GM23248 (cell line): ENCODE measurements at regions not wholly inside any gene's neighbourhood (a gene's known extent, or its start where the extent isn't known, plus 50 kb on each side); places are given as distances from the start of the nearest gene placed in this dataset.

Experiments used
- DNase-seq: peaks from one replicate; pipeline ENCODE4 v3.0.0-alpha.2; 2015
- H2AFZ ChIP-seq: fragments of 200-600 bp; sonication (generic); 2 replicates; pipeline ENCODE4 v1.6.1; 2016; ENCODE audit warnings: antibody characterized with exemption
- H3F3A ChIP-seq: fragments of 200-600 bp; sonication (generic); 2 replicates; pipeline ENCODE4 v1.6.1; 2016; ENCODE audit warnings: mild to moderate bottlenecking, antibody characterized with exemption, mixed run types; ENCODE audit not compliant: insufficient read depth
- H3K27ac ChIP-seq: fragments of 200-600 bp; sonication (generic); 2 replicates; pipeline ENCODE4 v1.5.1; 2016; ENCODE audit warnings: mild to moderate bottlenecking
- H3K27me3 ChIP-seq: fragments of 200-600 bp; sonication (generic); replicated peaks from 2 replicates; pipeline ENCODE4 v1.6.1; 2016; ENCODE audit warnings: mild to moderate bottlenecking; ENCODE audit not compliant: insufficient read depth
- H3K36me3 ChIP-seq: fragments of 200-600 bp; sonication (generic); 2 replicates; pipeline ENCODE4 v1.6.1; 2016; ENCODE audit warnings: low read depth, mild to moderate bottlenecking
- H3K4me1 ChIP-seq: fragments of 200-600 bp; sonication (generic); 2 replicates; pipeline ENCODE4 v1.6.1; 2016; ENCODE audit warnings: mild to moderate bottlenecking; ENCODE audit not compliant: insufficient read depth
- H3K4me2 ChIP-seq: fragments of 200-600 bp; sonication (generic); one replicate; pipeline ENCODE4 v1.6.1; 2016; ENCODE audit warnings: mild to moderate bottlenecking; ENCODE audit not compliant: unreplicated experiment
- H3K4me3 ChIP-seq: fragments of 200-600 bp; sonication (generic); 2 replicates; pipeline ENCODE4 v1.5.1; 2016; ENCODE audit warnings: mild to moderate bottlenecking
- H3K79me2 ChIP-seq: fragments of 200-600 bp; sonication (generic); 2 replicates; pipeline ENCODE4 v1.6.1; 2016; ENCODE audit warnings: mild to moderate bottlenecking; ENCODE audit not compliant: insufficient read depth
- H3K9ac ChIP-seq: fragments of 200-600 bp; sonication (generic); 2 replicates; pipeline ENCODE4 v1.6.1; 2016; ENCODE audit warnings: mild to moderate bottlenecking
- H3K9me2 ChIP-seq: fragments of 200-600 bp; sonication (generic); 2 replicates; pipeline ENCODE4 v1.6.1; 2016; ENCODE audit warnings: mixed run types, mild to moderate bottlenecking, moderate library complexity; ENCODE audit not compliant: insufficient read depth
- H3K9me3 ChIP-seq: fragments of 200-600 bp; sonication (generic); one replicate; pipeline ENCODE4 v1.6.1; 2017; ENCODE audit warnings: low read depth
- H4K20me1 ChIP-seq: fragments of 200-600 bp; sonication (generic); 2 replicates; pipeline ENCODE4 v1.6.0; 2016; ENCODE audit not compliant: insufficient read depth
- EZH2 ChIP-seq: fragments of 200-600 bp; sonication (generic); IDR thresholded peaks from 2 replicates; pipeline ENCODE4 v1.6.1; 2018; ENCODE audit warnings: antibody characterized with exemption, mild to moderate bottlenecking; ENCODE audit not compliant: insufficient read depth, poor library complexity, severe bottlenecking
- EZH2phosphoT487 ChIP-seq: fragments of 200-600 bp; sonication (generic); IDR thresholded peaks from 2 replicates; pipeline ENCODE4 v1.6.1; 2018; ENCODE audit warnings: antibody characterized with exemption, moderate library complexity, mild to moderate bottlenecking, low read depth; ENCODE audit not compliant: insufficient read depth
- WGBS, 2 experiments: methylation state at CpG; one replicate each; pipeline ENCODE4 v1.1.6; 2015 to 2017; ENCODE audit warnings: low lambda C conversion rate in 2 of 2, low coverage in 1 of 2; ENCODE audit errors: missing lambda C conversion rate in 2 of 2; 5-methylcytosine and 5-hydroxymethylcytosine counted together
- in situ Hi-C: fragments of 300-500 bp; cut with MboI; formaldehyde crosslinking; loops from 2 replicates; pipeline ENCODE4 v1.15.0; 2020

DNA sequence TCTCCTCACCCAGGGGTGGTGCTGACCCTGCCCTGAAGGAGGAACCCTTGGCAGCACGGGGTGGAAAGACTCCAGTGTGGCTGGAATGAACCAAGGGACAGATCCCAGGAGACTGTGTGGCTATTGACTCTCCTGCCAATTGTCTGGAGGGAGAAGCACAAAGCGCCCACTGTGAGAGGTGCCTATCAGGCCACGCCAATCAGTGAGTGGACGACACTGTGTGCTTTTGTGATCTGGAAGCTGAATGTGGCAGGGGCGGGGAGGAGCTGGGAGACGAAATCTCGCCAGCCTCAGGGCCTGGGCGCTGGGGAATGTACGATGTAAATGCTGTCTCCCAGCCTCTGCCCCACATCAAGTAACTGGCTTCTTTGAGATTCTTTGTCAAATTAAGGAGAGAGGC is 167.1 kb downstream of the ZBTB18 start:
- Histone ChIP-seq H4K20me1 (no peaks in the 10 kb centered on the region), H2AFZ (no peak overlapping the region), H3F3A (no peaks in the 10 kb centered on the region), H3K36me3 (no peaks in the 10 kb centered on the region), H3K79me2 (no peaks in the 10 kb centered on the region), H3K9ac (no peak overlapping the region), H3K4me3 (no peak overlapping the region), H3K27ac (no peak overlapping the region), H3K4me1 (no peaks in the 10 kb centered on the region), H3K9me3 (no peaks in the 10 kb centered on the region), H3K9me2 (no peaks in the 10 kb centered on the region), H3K4me2 (no peak overlapping the region), H3K27me3 (peaks cover 4% of the 10 kb centered on the region; the same call in 1 of the 2 replicates)
- in situ Hi-C loops = no loop called here
- WGBS, 2 experiments = 78 to 79% methylated on average over 9 of the region's 9 CpGs
- no peak for TF ChIP-seq EZH2phosphoT487
- no peak for TF ChIP-seq EZH2
- DNase-seq = no peak

DNA sequence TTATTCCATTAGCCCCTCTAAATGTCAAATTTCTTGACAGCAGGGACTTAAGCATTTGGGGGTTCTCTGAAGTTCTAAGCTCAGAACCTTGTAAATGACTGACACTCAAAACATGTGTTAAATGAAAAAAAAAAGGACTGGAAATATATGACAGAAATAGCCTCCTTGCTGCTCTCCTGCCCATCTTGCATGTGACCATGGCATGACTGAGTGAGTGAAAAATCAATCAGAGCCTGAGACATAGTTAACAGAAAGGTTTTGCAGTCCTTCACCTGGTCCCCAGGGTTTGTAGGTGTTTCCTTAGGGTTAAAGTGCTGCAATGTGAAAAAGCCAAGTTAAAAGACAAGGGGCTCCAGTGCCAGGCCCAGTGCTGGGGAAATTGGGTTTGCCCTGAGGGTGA is 168.1 kb downstream of the ZBTB18 start:
- H3K27ac ChIP-seq = no peak overlapping the region
- H3K4me2 ChIP-seq = no peak overlapping the region

DNA sequence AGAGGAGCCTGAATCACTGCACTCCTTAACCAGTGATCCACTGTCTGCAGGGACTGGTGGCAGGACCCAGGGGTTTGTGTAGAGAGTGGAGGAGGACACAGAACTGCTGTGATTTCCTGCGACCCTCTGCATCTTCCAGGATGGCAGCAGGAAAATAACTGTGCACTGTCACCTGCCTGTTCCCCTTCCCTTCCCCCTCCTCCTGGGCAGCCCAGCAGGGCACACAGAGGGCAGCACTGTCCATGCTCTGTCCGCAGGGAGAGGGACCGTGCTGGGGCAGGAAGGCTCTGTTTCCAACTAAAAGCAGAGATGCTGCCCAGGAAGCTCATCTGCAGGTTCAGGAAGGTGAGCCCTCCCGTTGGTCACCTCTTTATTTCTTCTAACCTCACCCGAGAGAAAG is 168.7 kb downstream of the ZBTB18 start:
- no peak overlapping the region for H3K9ac ChIP-seq
- H3K4me3 ChIP-seq = no peak overlapping the region
- H3K4me2 ChIP-seq = no peak overlapping the region
- no peak overlapping the region for H2AFZ ChIP-seq
- H3K9me3 ChIP-seq = no peaks in the 10 kb centered on the region
- peaks cover 4% of the 10 kb centered on the region; the same call in 1 of the 2 replicates for H3K27me3 ChIP-seq
- no peak for DNase-seq
- in situ Hi-C loops = no loop called here
- no peak overlapping the region for H3K27ac ChIP-seq
- TF ChIP-seq EZH2phosphoT487 (no peak), EZH2 (no peak)
- no peaks in the 10 kb centered on the region for H4K20me1 ChIP-seq
- no peaks in the 10 kb centered on the region for H3K36me3 ChIP-seq
- H3K4me1 ChIP-seq = no peaks in the 10 kb centered on the region
- H3K79me2 ChIP-seq = no peaks in the 10 kb centered on the region
- WGBS, 2 experiments = 56 to 58% methylated on average over 5 of the region's 5 CpGs
- H3K9me2 ChIP-seq = no peaks in the 10 kb centered on the region
- no peaks in the 10 kb centered on the region for H3F3A ChIP-seq

More for the DNA sequence above, 168.1 kb downstream of the ZBTB18 start:
- H3K79me2 ChIP-seq = no peaks in the 10 kb centered on the region
- no peak overlapping the region for H3K9ac ChIP-seq
- in situ Hi-C loops = no loop called here
- no peaks in the 10 kb centered on the region for H4K20me1 ChIP-seq
- no peaks in the 10 kb centered on the region for H3K36me3 ChIP-seq
- no peaks in the 10 kb centered on the region for H3K4me1 ChIP-seq
- no peaks in the 10 kb centered on the region for H3K9me3 ChIP-seq
- peaks cover 4% of the 10 kb centered on the region; the same call in 1 of the 2 replicates for H3K27me3 ChIP-seq
- no peaks in the 10 kb centered on the region for H3F3A ChIP-seq
- H2AFZ ChIP-seq = no peak overlapping the region
- no peak for DNase-seq
- H3K9me2 ChIP-seq = no peaks in the 10 kb centered on the region
- TF ChIP-seq EZH2 = no peak
- TF ChIP-seq EZH2phosphoT487 = no peak
- no peak overlapping the region for H3K4me3 ChIP-seq

DNA sequence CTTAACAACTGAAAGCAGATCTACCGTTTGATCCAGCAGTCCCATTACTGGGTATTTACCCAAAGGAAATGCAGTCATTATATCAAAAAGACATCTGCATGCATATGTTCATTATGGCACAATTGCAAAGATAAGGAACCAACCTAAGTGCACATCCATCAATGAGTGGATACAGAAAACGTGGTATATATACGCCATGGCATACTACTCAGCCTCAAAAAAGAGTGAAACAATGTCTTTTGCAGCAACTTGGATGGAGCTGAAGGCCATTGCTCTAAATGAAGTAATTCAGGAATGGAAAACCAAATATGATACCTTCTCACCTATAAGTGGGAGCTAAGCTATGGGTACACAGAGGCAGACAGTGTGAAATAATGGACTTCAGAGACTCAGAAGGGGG is 169.3 kb downstream of the ZBTB18 start:
- Histone ChIP-seq H3K4me1 (no peaks in the 10 kb centered on the region), H3K4me3 (no peak overlapping the region), H3K9me3 (no peaks in the 10 kb centered on the region), H3K9ac (no peak overlapping the region), H3K4me2 (no peak overlapping the region), H3K36me3 (no peaks in the 10 kb centered on the region), H2AFZ (no peak overlapping the region), H3K27ac (no peak overlapping the region), H3F3A (no peaks in the 10 kb centered on the region), H3K27me3 (peaks cover 4% of the 10 kb centered on the region; the same call in 1 of the 2 replicates), H3K79me2 (no peaks in the 10 kb centered on the region), H4K20me1 (no peaks in the 10 kb centered on the region), H3K9me2 (no peaks in the 10 kb centered on the region)
- in situ Hi-C loops = no loop called here
- no peak for DNase-seq
- WGBS, 2 experiments = 73% methylated on average over 3 of the region's 3 CpGs
- no peak for TF ChIP-seq EZH2
- TF ChIP-seq EZH2phosphoT487 = no peak

DNA sequence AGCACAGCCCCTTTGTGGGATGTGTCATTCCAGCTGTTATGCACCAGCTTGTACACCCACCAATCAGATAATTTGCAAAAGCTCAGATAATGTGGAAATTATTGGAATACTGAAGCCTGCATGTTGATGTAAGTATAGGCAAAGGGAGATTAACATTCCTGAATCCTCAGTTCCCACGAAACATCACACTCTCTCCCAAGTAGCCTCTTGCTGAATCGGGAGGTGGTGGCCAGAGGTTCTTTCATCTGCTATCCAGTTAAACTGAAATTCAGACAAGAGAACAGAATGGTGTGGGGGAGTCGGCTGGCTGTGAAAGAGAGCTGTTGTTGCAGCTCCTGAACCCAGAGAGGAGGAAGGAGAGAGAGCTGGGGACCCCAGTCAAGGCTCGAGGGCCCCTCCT is 170.9 kb downstream of the ZBTB18 start:
- 45 to 46% methylated on average over 4 of the region's 4 CpGs for WGBS, 2 experiments
- TF ChIP-seq EZH2 = no peak
- no peak for TF ChIP-seq EZH2phosphoT487
- H3K4me2 ChIP-seq = no peak overlapping the region
- H3K27me3 ChIP-seq = peaks cover 4% of the 10 kb centered on the region; the same call in 1 of the 2 replicates
- H3K4me3 ChIP-seq = no peak overlapping the region
- H3K79me2 ChIP-seq = no peaks in the 10 kb centered on the region
- no peaks in the 10 kb centered on the region for H3K36me3 ChIP-seq
- 0 out of 2 replicates have a peak, but pooled peaks cover 5% of the 10 kb centered on the region for H3F3A ChIP-seq
- no peaks in the 10 kb centered on the region for H3K9me2 ChIP-seq
- no peak overlapping the region for H2AFZ ChIP-seq
- no peak for DNase-seq
- H3K27ac ChIP-seq = no peak overlapping the region
- no peak overlapping the region for H3K9ac ChIP-seq
- no peaks in the 10 kb centered on the region for H4K20me1 ChIP-seq
- peaks cover 8% of the 10 kb centered on the region; the same call in 1 of the 2 replicates for H3K4me1 ChIP-seq
- in situ Hi-C loops = no loop called here
- no peaks in the 10 kb centered on the region for H3K9me3 ChIP-seq
